Sigmoid colon (tissue), 4 donors: ENCODE measurements at regions not wholly inside any gene's neighbourhood (a gene's known extent, or its start where the extent isn't known, plus 50 kb on each side); places are given as distances from the start of the nearest gene placed in this dataset.

Source experiments
- CTCF ChIP-seq, 4 experiments: fragments of 450-650 bp in 3 of 4; fragments of 200-600 bp in 1 of 4; IDR thresholded peaks; one replicate each; pipeline ENCODE4 v1.5.1; 2016 to 2019; ENCODE audit warnings: antibody characterized with exemption in 4 of 4, mild to moderate bottlenecking in 3 of 4, moderate library complexity in 2 of 4
- EP300 ChIP-seq, 4 donors: sonication (generic); formaldehyde crosslinking; IDR thresholded peaks; one replicate each; pipeline ENCODE4 v1.6.1; 2017; ENCODE audit warnings: antibody characterized with exemption in 4 of 4
- POLR2A ChIP-seq, 2 donors: fragments of 450-650 bp; IDR thresholded peaks; one replicate each; pipeline ENCODE4 v1.6.1; 2016; ENCODE audit warnings: antibody characterized with exemption in 2 of 2, mild to moderate bottlenecking in 2 of 2, moderate library complexity in 2 of 2

- no peak for TF ChIP-seq CTCF (IDR thresholded peaks at IDR 0.05)
- no peak for TF ChIP-seq POLR2A (IDR thresholded peaks at IDR 0.05)
- no peak for TF ChIP-seq EP300 (IDR thresholded peaks at IDR 0.05)
Observed at GRCh38 chr5:52668544-52669185, 119.1 kb upstream of the ITGA1 start.
